Skin of body (tissue), 1 donor: ENCODE measurements at regions not wholly inside any gene's neighbourhood (a gene's known extent, or its start where the extent isn't known, plus 50 kb on each side); places are given as distances from the start of the nearest gene placed in this dataset.

Experiments
- DNase-seq: peaks from one replicate; lab custom pipeline; 2025; lab: John Stamatoyannopoulos, UW

DNA sequence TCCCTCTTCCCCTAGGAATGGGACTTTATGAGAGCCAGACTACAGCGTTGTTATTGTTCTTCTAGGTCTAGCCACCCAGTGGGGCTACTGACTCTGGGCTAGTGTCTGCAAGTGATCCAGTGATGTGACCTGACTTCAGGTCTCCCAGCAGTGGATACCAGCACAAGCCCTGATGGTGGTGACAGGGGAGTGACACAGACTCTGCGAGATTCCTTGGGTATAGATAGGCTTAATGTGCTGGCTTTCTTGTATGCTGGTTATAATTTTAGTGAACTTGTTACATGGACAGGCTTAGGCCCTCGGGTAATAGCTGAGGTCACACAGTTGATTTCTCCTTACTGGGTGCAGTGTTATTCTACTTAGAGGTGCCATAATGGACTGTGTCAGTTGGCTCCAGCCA, 106.9 kb downstream of the TBC1D30 start:
- DNase-seq = no peak

DNA sequence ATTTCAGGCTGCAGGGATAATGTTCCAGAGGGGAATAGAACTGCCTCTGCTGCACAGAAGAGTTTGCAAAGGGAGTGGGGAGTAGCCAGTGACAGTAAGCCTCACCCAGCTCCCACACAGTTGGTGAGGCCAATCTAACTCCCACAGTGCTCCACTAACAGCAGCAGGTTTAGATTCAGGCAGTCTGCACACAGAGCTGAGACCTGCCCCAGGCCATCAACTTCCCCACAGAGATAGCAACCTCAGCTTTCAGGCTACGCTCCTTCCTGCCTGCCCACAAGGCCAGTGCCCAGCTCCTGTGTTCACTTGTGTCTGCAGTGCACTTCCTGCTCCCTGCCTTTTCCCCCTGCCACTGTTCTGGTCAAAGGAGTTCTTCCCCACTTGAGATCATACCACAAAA, 107.5 kb downstream of the TBC1D30 start:
- no peak for DNase-seq

DNA sequence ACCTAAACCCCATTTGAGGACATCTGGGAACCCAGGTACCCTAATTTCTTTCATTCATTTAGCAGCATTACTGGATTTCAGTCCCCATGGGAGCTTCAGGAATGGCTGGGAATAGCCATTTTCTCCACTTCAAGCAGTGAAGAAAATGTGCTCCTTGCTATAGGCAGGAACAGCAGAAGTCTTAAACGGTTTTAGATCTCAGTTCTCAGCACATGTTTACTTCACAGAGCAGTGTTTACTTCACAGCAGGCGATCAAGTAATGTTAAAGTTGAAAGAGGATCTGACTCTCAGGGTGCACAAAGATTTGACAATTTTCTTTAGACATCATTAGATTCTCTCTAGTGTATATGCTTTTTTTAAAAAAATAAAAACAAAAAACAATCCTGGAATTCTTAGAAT, 109.3 kb downstream of the TBC1D30 start:
- no peak for DNase-seq

DNA sequence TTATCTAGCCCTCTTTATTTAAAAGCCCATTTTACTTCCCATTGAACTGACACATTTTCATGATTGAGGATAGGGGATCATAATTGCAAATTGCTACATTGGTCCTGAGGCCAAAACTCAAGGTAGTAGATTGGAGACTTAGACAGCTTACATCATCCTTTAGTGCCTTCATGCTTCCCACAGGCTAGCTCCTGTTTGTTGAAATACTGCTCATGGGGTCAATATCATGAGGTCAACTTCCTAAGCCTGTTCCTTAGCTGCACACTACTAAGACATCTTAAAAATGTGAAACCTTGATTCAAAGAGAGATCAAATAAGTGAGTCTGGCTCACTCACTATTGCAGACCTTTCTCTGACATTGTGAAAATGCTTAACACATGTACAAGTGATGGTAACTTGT, 113.0 kb downstream of the TBC1D30 start:
- DNase-seq = no peak

DNA sequence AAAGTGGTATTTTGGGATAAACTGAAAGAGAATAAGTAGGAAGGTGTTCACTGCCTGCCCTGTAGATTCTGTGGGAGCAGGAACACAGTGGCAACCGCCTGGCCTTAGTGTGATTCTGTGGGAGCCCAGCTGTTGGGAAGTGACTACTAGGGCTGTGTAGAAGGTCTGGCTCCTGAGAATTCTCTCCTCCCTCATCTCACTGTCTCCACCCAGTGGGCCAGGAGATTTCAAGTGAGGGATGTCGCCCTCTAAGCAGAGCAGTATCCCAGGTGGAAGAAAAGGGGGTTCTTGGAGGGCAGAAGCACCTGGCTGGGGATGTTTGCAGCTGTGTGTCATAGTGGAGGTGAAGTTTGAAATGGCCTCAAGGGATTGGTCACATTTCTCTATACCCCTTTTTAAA, 113.7 kb downstream of the TBC1D30 start:
- no peak for DNase-seq

DNA sequence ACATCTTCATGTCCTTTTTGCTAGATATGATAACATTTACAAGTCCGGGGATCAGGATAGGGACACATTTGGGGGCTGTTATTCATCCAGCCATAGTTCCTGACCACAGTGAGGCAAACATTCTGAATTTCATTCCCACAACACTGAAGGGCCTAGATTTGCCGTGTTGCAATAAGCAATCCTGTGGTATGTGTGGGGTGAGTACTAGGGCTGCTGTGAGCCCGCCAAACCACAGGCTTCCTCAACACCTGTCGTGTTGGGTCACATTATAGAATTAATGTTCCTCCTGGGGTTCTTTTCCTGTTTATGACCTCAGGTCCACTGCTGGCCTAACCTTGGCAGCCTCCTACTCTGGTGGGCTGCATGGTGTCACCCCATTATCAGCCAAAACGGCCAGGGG, 119.2 kb downstream of the TBC1D30 start:
- no peak for DNase-seq

DNA sequence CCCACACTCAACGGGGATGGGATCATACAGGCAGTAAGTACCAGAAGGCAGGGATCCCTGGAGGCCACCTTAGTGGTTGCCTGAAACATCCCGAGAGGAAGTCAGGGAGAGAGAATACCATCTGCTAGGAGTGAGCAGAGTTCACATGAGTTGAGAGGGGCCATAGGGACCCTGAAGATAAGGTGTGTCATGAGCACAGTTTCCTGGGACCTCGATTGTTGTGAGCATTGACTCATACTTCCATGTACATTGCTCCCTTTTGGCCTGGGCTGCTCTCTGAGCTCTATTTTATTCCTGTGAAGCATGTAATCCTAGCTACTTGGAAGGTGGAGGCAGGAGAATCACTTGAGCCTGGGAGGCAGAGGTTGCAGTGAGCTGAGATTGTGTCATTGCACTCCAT, 120.5 kb downstream of the TBC1D30 start:
- no peak for DNase-seq

DNA sequence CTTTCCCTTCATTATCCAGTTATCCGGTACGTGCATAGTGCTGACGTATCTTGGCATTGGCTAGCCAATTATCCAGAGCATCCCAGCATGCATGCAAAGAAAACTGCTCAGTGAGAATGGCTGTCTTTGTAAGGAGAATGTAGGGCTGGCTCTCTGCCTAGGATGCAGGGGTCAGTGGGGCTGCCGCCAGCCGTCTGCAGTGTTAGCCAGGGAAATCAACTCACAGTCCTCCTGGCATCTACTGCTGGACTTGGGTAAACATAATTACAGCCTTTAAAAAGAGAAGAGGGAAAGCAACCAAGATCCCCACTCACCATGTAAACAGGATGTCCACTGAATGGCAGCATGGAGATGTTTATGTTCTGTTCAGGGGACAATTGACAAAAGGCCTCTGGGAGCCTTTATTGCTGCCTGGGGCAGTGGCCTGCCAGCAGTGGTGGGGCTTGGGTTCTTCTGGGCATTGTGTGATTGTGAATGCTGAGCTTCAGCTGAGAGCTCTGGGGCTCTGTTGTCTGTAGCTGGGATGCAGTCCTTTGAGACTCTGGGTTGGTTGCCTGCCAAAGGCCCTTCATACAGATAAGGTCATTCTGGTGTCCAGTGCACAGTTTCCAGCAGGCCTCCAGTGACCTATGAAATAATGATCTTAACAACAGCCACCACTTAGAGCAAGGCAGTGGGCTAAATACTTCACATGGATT, 121.8 kb downstream of the TBC1D30 start:
- DNase-seq = peak; percentile 54

DNA sequence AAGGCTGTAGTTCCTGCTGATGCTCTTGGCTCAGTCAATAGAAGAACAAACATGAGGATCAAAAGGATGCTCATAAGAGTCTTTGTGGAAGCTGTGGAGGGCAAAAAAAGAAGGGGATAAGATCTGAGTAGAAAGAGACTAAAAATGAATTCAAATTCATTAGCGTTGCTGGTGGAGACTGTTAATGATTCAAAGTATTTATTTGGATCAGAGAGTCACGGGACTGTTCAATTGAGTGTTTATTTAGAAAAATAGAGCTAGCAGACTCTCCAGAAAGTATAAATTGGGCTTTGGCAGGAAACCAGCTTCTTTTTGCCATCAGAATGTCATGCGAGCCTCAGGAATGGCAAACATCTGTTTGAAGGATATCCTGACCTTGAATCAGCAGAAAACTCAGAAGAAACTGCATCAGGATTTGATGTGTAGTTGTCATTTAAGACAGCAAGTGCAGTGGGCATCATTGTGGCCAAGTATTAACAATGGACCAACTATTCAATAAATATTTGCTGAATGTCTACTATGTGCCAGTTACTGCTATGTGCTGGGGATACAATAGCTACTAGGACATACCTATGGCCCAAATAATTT, 126.4 kb downstream of the TBC1D30 start:
- peak; percentile 22 for DNase-seq

DNA sequence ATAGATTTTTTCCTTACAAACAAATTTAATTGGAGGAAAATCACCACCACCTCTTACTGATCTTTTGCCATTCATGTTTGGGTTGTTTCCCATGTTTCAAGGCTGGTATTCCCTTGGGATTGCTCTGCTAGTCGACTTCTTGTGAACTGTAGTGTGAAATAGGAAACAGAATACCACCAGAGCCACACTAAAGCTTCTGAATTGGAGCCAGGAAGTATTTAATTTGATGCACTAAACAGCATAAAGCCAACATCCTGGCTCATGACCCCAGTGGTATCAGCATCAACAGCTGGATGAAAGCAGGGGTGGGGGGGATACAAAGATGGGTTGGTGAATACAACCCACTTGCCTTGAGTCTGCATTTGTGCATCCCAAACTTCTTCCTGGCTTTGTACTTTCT, 127.5 kb downstream of the TBC1D30 start:
- DNase-seq = peak; percentile 5

DNA sequence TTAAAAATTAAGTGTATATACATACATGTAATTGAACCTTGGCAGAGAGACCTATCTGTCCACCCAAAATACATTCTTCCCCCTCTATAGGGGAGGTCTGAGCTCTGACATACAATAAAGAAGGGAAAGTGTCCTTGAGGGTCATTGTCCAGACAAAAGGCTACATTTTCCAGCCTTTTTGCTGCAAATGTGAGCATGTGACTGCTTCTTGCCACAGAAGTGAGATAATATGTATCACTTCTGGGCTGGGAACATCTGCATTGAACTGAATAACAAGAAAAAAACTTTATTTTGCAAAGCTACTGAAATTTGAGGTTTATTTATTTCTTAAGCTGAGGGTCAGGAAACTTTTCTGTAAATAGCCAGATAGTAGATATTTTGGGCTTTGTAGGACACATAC, 131.3 kb downstream of the TBC1D30 start:
- DNase-seq = no peak

DNA sequence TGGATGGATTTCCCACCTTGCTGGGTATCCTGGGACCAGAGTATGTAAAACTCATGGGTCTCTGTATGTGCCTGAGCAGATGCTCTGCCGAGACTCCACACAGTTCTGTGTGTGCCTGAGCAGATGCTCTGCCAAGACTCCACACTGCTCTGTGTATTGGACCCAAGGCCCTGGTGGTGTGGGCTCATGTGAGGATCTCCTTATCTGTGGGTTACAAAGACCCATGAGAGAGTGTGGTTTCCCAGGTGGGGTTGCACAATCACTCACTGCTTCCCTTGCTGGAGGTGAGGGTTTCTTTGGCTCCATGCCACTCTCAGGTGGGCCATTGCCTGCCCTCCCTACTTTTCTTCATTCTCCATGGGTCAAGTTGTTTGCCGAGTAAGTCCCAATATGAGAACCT, 141.5 kb downstream of the TBC1D30 start:
- DNase-seq = no peak

DNA sequence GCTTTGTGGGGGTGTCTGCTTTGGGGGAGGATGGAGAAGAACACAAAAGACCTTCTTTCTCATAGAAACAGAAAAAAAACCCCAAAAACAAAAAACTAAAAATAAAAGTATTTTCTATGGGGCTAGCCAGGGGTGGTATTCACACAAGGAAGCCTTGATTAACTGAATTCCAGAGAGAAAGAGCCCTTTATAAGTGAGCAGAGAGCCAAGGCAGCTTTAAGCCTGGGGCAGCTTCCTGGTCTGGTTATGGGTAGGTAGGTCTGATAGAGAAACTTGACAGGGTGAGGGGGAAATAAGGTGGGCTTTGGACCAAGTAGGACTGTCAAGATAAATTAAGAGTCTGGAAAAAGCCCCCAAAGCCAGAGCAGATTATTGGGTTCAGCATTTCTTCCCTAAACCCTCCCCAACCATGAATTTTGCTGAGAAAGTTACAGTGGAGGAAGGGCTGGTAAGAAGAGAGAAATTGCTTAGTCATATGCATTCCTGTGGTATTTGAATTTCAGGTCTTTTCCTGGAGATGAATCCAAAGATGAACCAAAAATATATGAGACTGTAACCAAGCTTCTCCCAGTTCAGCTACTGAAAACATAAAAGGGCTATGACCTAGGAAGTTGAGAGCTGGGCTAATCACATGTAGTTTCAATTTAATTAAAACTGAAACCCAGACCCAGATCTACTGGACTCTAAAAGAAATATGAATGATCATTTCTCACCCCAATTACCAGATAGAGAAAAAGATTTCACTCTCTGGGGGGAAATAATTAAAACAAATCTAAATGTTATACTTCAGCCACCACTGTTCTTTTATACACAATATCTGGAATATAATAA, 144.8 kb downstream of the TBC1D30 start:
- no peak for DNase-seq

DNA sequence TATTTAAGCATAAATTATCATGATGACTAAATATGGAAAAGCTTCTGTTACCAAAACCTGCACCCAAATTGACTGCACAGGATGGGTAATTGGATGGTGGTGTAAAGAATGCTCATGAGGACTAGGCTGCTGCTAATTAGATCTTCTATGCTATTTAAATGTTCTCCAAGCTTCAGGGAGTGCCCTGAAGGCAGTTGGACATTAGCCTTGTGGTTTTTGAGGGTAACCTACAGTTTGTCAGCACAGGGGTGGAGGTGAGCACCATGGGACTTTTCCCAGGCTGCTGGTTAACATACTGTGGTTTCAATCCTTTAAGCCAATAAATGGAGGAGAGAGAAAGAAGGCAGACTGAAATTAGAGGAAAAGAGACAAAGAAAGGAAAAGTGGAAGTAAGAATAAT, 145.0 kb downstream of the WIF1 start:
- DNase-seq = no peak

DNA sequence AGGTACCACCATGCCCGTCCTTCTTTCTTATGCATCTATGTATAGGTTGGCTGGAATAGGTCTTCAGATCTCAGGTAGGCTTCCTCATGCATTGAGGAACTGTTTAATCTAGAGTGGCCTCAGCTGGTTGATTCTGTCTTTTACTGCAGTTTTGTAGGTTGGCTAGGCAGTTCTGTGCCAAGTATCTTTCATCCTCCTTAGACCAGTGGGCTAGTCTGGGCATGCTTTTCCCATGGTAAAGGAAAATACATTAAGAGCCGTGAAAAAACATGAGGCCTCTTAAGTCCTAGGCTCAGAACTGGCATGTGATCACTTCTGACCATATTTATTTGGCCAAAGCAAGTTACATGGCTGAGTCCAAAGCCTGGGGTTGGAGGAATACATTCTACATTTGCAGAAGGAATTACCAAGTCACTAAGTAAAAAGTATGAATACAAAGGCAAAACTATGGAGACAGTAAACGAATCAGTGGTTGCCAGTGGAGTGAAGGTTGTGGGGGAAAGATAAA, 137.3 kb downstream of the WIF1 start:
- DNase-seq = no peak

DNA sequence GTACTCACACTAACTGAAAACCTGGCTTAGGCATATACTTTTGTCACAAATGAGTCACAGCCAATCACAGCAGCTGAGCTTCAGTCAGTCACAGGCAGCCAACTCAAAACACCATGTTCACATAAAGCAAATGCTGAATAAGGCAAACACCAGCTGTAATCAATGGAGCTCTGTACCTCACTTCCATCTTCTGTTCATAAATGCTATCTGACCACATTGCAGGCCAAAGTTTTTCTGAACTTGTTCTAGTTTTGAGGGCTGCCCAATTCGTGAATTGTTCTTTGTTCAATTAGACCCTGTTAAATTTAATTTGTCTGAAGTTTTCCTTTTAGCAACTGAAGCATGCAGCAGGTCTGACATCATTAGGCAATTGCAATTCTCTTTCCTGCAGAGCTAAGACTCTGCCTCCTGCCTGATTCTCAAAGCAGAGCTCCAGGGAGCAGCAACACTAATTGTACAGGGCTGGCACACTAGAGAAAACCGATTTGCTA, 129.9 kb downstream of the WIF1 start:
- no peak for DNase-seq

DNA sequence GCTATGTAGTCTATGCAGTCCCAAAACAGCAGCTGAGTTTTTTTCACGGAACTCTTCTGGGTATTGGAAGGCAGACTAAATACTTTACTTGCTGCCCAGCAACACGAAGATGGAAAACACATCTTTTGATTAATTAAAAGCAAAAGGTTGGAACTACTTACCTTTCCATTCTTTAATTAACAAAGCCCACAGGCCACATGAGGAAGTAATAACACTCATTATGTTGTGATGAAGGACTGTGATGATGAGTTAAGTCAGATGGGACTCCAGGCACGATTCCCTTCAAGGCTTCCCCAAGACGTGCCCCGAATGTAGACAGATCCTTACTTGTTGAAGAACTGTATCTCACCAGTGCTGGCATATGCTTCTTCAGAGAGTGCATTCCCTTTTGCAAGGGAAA, 129.0 kb downstream of the WIF1 start:
- DNase-seq = no peak

DNA sequence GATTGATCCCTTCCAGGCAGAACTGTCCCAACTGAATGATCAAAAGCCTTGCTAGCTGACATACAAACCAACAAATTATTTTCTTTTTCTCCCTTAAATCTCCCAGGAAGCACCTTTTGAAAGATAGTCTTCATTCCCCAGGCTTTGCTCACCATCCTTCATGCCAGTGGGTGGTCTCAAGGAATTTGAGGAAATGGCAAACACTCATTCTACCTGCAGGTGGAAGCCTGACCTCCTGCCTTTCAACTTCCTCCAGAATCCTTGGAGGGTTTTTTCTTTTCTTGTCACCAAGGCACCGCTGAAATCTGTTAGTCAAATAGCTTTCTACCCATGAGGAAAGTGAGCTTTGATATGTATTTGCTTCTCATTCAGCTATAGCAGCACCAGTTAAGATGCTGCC, 128.5 kb downstream of the WIF1 start:
- no peak for DNase-seq

DNA sequence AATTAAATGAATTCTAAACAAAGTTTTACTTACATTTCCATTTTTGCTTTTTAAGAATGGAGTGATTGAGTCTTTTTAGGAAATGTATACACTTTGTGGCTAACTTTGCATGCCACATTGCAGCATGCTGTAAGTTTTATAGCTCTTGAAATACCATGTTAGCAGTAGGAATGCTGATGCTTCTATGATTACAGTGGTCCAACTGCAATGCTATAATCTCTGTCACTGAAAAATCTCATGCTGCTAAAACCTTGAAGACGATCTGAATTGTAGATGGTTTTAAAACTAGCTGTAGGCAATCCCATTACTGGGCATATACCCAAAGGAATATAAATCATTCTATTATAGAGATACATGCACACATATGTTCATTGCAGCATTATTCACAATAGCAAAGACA, 127.6 kb downstream of the WIF1 start:
- DNase-seq = no peak

DNA sequence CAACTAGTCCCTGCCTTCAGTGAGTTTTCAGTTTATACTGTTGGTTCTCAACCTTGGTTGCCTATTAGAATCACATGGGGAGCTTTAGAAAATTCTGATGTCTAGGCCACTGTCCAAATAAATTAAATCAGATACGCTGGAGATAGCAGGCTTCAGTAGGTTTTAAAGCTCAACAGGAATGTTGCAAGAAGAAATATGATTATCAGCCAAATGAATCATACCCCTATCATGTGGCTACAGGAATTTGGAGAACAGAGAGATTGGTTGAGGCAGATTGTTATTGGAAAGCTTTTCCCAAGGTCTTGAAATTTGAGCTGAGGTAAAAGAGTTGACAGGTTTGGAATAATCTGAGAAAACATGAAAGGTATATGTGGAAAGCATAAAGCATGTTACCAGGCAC, 125.3 kb downstream of the WIF1 start:
- DNase-seq = no peak

DNA sequence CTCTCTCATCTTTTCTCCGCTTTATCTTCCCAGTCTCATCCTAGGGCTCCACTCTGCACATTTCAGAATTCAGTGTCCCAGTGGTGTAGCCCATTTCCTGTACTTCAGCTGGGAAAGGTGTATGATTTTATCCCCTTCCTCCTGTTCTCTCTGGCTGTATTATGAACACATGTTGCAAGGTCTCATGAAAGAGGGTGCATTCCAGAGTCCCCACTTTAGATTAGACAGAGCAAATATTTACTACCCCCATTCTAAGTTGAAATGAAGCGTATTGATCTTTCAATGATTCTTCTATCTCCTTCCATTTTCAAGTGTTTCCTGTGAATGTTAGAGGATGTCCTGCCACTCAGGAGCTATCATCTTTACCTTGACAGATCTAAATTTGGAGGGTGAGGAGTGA, 123.2 kb downstream of the WIF1 start:
- DNase-seq = no peak

DNA sequence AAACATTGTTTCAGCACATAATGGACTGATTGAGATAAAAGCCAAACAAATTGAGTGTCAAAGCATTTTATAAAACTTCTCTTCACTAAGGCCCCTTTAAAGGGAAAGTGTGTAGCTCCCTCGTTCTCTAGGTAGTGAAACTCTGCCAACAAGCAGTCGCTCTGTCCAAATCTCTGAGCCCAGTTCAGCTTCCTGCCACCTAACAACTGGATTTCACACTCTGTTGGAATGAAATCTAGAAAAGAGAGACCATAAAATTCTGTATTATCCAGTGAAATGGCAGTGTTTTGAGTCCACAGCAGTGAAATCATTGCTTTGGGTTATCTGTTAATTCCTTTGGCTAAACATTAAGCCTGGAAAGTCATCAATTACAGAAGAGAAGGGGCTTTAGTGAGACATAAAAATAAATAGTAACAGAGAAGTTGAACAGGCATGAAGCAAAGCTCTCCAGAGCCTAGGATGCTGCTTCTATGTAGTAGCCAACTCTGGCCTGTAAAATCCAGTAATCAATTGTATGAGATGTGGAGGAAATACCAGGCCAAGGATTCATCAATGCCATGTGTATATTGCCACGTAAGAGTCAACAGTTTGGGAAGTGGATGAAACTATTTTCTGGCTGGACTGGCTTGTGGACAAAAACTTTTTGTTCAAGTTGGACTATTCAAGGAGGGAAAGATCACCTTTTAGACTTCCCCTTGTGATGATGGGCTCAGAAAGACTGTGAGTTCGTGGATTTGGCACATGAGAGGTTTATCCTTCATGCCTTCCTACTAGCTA, 122.5 kb downstream of the WIF1 start:
- peak; percentile 48 for DNase-seq
